T follicular helper cell (primary cell): ENCODE measurements at regions not wholly inside any gene's neighbourhood (a gene's known extent, or its start where the extent isn't known, plus 50 kb on each side); places are given as distances from the start of the nearest gene placed in this dataset.
"Not testable (repeated sequence)": the region's sequence is repeated elsewhere in the genome, so short reads cannot be mapped to it uniquely, and the experiment has no call there.

Experiments
- DNase-seq: peaks from one replicate; pipeline ENCODE4 v3.0.0-alpha.2; 2020; ENCODE audit warnings: low read depth

DNA sequence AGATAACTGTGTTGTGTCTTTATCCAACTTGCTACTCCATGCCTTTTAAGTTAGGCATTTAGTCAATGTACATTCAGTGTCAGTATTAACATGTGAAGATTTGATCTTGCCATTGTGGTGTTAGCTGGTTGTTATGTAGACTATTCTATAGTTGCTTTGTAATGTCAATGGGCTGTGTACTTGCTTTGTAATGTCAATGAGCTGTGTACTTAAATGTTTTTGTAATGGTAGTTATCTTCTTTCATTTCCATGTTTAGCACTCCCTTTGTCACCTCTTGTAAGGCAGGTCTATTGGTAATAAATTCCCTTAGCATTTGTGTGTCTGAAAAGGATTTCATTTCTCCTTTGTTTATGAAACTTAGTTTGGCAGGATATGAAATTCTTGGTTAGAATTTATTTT lies 53.4 kb downstream of the MC4R start:
- DNase-seq = no peak

DNA sequence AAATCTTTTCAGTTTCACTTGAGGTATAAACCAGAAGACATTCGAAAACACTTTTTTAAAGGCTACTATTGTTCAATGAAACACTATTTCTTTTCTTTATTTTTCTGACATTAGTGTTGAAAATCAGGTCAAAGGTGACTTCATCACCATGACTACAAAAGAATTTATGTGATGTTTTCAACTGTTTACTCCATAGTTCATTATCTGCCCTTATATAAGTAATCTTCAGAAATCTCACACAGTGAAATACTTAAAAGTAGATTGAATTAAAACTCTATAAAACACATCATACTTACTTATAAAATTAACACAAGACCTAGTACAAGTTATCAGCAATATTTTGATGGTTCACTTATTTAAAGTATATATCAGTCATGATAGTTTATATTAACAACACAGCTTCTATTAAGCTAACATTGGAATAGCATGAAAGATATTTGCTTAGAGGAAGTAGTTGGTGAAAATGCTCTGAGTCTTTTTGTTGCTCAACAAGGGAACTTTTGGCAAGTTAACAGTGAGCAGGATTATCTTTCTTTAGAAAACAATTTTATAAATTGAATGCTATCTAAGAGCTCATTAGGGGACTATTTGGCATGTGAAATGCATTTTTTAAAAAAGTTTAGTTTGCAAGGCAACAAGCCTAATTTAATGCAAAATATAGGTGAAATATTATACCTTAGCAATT lies 60.8 kb downstream of the MC4R start:
- no peak for DNase-seq

- no peak for DNase-seq
These were observed 76.9 kb downstream of the MC4R start for GRCh38 chr18:60295674-60296073.

- DNase-seq = no peak
These were observed 80.4 kb downstream of the MC4R start for GRCh38 chr18:60292186-60292585.

- DNase-seq = no peak
These were observed 93.2 kb downstream of the MC4R start for GRCh38 chr18:60279391-60279790.

DNA sequence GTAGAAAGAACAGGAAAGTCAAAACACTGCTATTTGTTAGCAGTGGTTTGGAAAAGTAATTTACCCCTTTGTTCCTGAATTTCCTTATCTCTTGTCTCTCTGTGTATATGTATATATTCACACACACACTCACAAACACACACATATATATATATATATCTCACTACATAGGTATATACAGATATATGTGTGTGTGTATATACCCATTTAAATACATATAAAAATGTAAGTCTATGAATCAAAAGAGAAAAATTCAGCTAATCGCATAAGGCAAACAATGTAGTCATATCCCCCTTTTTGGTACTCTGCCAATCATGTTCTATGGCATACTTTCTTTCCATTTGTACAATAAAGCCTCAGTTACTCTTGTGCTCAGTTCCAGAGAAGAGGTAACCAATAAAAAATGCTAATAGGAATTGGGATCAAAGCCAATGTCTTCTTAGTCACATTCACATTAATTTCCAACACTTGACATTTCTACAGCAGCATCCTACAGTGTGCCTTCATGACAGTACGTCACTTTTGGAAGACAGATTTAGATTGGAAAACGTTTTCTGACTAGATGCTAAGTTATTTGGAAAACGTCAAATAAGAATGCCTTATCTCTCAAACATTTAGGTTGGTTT lies 94.6 kb downstream of the MC4R start:
- no peak for DNase-seq

DNA sequence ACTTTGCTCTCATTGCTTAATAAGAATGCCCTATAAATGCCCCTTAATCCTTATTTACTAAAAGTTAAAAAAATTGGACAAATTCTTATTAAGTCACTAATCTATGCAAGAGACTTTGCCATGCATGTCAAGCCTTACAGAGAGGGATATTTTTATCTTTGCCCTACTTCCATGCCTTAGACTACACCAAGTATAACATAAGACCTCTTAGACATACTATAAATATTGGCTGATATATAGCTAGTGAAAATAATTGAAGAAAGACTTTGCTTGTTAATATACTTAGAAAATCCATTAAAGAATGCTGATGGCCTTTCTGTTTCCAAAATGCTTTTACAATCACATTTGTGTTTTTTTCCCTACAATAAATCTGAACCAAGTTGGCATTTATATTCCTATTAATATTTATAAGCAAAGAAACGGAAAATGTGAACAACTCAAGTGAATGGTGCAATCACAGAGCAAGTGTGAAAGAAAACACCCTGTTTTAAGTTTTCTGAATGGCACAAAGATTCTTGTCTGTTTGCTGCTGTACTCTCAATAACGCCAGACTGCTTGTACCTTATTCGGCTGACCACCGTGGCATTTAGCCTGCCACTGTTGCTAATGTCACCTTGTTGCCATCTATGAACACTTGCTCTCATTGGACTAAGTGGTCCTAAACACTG lies 105.0 kb downstream of the MC4R start:
- no peak for DNase-seq

GRCh38 chr18:60266558-60266957 lies 106.0 kb downstream of the MC4R start:
- DNase-seq = no peak

- DNase-seq = no peak
These were observed 113.4 kb downstream of the MC4R start for GRCh38 chr18:60259052-60259681.

- DNase-seq = no peak
These were observed 123.2 kb downstream of the MC4R start for GRCh38 chr18:60249388-60249787.

GRCh38 chr18:60248336-60249330 lies 123.9 kb downstream of the MC4R start:
- no peak for DNase-seq

GRCh38 chr18:60247103-60247502 lies 125.5 kb downstream of the MC4R start:
- DNase-seq = no peak

DNA sequence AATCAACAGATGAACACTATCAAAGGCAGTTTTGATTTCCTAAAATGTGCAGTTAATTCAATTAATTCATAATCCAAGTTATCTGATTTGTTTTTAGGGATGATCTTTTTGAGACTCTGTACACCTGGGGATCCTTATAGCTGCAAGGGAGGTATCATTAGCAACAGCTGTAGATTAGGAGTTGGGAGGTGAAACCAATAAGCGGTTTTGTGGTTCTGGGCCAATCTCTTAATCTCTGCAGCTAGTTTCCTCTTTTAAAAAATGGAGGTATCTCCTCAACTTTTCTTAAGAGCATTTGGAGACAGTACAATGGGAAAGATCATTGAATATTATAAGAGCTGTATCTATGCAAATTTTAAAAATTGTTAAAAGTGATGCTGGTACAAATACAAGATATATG lies 126.0 kb downstream of the MC4R start:
- DNase-seq = no peak

- DNase-seq = no peak
These were observed 127.5 kb downstream of the MC4R start for GRCh38 chr18:60245096-60245495.

DNA sequence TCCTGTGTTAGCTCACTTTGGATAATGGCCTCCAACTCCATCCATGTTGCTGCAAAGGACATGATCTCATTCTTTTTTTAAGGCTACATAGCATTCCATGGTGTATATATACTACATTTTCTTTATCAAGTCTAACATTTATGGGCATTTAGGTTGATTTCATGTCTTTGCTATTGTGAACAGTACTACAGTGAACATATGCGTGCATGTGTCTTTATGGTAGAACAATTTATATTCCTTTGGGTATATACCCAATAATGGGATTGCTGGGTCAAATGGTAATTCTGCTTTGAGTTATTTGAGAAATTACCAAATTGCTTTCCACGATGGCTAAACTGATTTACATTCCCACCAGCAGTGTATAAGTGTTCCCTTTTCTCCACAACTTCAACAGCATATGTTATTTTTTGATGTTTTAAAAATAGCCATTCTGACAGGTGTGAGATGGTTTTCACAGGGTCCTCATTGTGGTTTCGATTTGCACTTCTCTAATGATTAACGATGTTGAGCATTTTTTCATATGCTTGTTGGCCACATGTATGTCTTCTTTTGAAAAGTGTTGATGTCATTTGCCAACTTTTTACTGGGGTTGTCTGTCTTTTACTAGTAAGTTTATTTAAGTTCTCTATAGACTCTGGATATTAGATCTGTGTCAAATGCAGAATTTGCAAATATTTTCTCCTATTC lies 133.4 kb downstream of the MC4R start:
- not testable (repeated sequence) for DNase-seq

- DNase-seq = no peak
These were observed 137.4 kb downstream of the MC4R start for GRCh38 chr18:60235164-60235563.

DNA sequence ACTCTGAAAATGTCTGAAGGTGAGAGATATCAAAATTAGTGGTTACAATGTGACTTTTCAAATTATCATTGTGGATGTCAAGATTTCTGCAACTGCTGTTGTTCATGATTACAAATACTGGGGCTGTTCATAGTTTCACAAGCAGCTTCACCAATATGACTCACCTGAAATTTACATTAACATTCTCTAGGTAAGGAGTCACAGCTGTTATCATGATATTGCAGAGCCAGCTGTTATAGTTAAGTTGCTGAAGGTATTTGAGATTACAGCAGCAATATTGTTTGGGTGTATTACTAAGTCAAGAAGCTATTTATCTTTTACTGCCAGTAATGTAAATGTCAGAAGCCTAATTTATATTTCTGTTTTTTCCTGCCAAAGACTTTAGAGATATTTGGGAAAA lies 140.0 kb downstream of the MC4R start:
- DNase-seq = no peak

DNA sequence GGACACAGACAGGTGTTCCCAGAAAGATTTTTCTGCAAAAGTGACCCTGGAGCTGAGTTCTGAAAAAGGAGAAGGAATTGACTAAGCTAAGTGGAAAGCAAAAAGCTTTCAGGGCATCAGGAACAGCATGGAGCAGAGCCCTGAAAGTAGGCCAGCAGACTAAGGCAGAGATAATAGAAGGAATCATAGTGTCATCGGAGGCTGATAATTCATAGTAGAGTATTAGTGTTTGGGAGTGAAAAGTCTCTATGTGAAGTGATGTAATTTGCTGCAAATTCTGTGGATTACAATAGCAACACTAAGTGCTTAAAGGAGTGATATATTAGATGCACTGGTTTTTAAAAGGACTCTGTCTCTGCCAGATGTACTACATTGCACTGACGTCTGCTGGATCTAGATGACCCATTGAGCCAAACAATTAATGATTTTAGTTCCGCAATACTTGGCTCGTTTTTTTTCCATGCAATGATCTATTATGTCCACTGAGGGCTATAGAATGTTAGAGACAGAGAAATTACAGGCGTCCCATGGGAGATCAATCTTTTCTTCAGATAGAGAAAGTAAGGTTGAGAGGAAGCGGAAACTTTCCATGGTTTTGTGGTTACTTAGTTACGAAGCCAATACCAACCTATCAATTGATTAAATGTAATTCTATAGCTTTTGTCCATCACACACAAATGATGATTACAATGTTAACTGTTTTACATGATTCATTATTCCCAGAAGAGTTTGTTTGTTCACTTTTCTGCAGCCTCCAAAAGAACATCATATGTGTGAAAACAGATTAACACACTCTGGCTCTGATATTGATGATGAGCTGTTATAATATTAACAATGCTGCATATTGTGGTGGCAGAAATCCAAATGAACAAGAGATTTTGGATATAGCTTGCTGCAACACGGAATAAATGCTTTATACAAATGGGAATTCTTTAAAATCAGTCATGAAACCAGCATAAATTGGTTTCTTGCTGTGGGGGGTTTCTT lies 143.7 kb downstream of the MC4R start:
- no peak for DNase-seq

GRCh38 chr18:60215432-60215831 lies 157.1 kb downstream of the MC4R start:
- no peak for DNase-seq

- DNase-seq = no peak
These were observed 163.5 kb downstream of the MC4R start for GRCh38 chr18:60209042-60209441.
